ENCODE measurements at regions not wholly inside any gene's neighbourhood (a gene's known extent, or its start where the extent isn't known, plus 50 kb on each side); places are given as distances from the start of the nearest gene placed in this dataset.

DNA sequence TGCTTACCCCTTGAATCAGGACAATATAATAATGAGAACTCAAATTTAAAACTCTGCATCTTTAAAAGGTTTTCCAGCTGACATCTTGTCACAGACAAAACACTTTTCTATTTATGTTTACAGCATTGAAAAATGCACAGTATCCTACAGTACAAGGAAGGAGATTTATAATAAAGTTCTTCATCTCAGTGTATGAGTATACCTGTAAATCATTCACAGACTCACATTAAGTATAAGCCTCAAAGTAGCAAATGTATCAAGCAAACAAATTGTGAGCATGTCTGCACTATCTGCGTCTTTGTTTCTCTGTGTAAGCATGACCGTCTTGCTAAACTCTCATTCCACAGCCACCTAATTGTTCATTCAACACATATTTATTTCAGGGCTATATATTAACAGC, 52.8 kb downstream of the PPP1R2C start:
- in situ Hi-C loops (cut with HindIII; ENCODE audit: low sequenced_read_pairs) = no loop called here
- DNase-seq (ENCODE audit: low spot score) = no peak

DNA sequence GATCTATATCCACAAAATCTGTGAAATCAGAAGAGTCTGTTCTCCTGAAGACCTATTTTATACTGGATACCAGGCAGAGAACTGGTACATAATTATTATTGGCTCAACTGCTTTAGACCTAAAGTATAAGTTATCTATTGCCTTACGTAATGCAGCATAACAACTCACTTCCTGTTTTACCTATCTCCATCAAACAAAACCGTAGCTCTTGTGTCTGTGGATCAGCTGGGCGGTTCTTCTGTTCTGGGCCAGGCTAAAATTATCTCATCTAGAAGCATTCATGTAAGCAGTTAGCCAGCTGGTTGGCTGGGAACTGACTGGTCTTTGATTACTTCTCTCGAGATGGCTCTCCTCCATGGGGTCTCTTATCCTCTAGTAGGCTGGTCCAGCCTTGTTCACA, 57.8 kb downstream of the PPP1R2C start:
- in situ Hi-C loops (cut with HindIII; ENCODE audit: low sequenced_read_pairs) = no loop called here
- DNase-seq (ENCODE audit: low spot score) = no peak

DNA sequence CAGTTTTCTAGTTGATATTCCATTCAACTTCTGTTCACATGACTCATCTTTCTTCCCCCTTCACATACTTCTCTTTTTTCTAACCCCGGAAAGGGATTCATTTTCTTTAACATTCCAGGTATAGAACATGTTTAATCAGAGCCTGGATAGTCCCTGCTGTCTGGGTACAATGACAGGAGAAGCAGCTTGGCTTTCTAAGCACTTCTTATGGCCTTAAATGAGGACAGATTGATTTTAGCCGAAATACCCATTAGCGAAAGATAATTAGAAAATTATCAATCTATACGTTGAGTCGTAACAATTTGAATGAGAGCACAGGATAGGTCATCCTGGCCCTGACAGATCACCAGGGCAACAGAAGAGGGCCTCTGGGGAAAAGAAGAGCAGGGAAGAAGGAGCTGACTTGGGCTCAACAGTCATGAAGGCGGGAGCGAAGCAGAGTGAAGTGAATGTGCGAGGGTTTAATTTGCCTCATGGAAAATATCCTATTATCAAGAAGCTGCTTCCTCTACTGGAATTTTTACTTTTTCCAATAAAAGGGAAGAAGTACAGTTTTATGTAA, 62.2 kb downstream of the PPP1R2C start:
- no peak for DNase-seq (ENCODE audit: low spot score)
- in situ Hi-C loops (cut with HindIII; ENCODE audit: low sequenced_read_pairs) = no loop called here

DNA sequence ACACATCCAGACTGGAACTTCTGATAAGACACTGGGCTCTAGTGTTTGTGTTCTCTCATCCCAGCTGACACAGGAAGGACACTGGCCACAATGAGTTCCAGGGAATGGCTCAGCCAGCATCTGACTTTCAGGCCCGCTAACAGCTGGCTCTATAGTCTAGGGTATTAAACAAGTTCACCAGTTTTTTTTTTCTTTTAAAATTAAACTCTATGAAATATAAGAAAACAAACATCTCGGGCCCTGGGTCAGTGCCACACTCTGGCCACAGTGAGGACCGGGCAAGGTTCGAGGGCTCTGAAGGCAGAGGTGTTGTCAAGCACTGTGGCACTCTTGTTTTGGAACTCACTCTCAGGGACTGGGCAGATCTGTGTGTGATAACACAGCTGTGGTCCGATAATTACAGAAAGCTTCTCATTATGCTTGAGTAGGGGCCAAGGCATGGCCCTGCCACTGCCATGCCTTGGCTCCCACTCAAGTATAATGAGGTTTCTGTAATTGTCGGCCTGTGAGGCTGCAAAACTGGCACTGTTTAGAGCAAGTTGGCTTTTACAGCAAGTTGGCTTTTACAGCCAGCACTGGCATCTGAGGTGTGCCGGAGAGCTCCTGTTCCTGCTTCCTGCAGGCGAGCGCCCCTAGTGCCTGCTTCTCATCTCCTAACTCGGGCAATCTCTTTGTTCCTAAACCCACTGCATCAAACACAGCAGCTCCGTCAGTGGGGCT, 62.8 kb downstream of the PPP1R2C start:
- in situ Hi-C loops (cut with HindIII; ENCODE audit: low sequenced_read_pairs) = no loop called here

DNA sequence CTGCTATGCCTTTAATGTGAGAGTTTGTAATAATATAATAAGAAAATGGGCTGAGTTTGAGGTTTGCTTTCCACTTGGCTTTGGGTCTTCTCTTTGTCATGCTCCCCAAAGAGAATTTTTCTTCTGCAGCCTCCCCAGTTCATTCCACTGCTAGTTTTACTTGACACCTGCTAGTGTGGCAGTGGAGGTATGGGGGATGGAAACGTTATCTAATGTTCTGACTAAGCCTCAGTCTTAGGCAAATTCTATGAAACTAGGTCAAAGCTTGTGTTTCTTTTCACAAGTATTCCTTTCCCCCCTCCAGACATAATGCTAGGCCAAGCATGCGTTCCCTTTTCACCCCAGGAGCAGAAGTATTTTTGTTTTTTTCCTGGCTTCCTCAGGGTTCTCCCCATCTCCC, 67.5 kb downstream of the PPP1R2C start:
- in situ Hi-C loops (cut with HindIII; ENCODE audit: low sequenced_read_pairs) = no loop called here
- no peak for DNase-seq (ENCODE audit: low spot score)

More for the DNA sequence above, 62.8 kb downstream of the PPP1R2C start:
- DNase-seq (ENCODE audit: low spot score) = peak; percentile 51

DNA sequence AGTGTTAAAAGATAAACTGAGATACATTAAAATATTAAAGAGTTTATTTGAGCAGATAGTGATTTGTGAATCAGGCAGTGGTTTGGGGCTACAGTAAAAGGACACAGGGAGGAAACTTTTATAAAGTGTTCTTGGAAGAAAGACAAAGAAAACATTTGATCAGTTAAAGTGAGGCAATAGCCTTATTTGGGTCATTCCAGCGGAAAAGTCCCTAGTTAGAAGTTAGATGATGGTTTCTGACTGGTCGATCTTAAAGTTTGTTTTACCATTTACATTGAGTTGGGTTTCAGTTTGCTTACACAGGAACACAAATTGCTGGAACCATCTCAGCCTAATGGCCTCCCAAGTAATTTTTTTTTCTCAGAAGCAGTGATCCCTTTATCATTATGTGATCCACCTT, 69.7 kb downstream of the PPP1R2C start:
- in situ Hi-C loops (cut with HindIII; ENCODE audit: low sequenced_read_pairs) = no loop called here
- DNase-seq (ENCODE audit: low spot score) = no peak

DNA sequence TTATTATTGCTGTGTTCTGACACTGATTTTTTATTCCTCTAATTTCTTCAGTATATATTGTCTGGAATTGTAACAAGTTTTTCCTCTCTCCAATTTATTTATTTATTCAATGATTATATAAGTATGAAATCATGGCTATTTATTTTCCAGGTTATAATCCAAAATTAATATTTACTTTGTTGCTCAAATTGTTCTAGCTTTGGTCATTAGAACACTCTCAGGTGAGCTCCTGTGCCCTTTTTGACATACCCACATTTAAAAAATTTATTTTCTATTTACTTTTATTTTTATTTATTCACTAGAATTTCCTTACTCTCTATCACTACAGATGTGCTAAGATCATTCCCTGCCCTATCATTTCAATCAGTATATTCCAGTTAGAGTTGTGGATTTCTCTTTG, 70.2 kb downstream of the PPP1R2C start:
- no peak for DNase-seq (ENCODE audit: low spot score)
- in situ Hi-C loops (cut with HindIII; ENCODE audit: low sequenced_read_pairs) = no loop called here

DNA sequence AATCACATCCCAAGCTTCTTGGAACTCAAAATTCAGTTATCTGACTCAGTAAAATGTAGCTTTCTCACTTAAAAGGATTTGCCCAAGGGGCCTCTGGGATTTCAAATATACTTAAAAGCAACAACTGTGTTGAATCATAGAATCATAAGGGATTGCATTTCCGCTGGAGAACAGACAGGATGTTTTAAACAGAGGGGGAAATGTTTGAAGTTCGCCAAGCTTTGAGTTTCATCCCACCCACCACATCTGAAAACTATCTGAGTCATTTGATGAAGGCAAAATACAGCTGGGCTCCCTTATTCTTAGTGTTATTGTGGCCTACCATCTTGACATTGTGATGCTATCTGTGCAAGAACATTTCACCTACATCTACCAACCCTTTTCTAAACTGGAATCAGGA, 73.5 kb downstream of the PPP1R2C start:
- in situ Hi-C loops (cut with HindIII; ENCODE audit: low sequenced_read_pairs) = no loop called here
- no peak for DNase-seq (ENCODE audit: low spot score)

DNA sequence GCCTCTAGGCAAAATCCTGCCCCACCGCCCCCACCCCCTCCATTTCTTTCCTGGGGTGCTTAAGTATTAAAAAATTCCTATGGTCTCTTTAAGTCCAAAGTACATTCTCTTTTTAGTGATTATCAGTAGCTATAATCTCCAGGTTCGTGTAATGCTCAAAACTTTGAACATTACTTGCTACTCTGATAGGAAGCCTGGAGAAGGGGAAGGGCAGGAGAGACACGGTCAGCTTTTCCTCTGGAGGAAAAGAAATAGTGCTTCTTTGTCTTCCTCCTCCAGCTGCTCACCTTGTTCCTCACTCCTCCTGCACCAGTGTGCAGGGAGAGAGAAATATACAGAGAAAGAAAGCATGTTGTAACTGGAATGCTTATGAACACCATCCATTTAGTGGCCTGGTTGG, 80.4 kb downstream of the PPP1R2C start:
- in situ Hi-C loops (cut with HindIII; ENCODE audit: low sequenced_read_pairs) = no loop called here
- no peak for DNase-seq (ENCODE audit: low spot score)

DNA sequence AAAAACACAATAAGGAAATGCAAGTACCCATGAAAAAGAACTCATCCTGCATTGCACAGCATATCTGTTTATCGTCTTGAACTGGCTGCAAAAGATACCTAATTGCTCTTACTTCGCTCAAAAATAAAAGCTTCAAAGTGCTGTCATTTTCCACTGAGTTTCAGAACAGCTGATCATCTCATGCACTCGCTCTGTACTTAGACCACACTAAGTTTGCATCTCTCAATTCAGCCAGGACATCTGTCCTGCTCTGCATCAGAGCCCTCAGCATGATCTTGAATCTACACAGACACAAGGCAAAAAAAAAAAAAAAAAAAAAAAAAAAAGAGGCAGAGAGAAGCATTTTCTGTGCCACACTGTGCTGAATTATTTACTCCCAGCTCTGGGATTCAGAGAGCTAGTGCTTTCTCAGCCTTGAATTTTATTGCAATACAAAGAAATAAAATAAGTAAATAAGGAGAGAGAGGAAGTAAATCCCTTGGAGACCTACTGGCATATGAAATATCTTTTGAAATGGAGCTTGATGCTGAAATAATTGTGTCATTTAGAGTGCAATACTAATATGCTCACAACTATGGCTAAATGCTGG, 81.3 kb downstream of the PPP1R2C start:
- in situ Hi-C loops (cut with HindIII; ENCODE audit: low sequenced_read_pairs) = no loop called here
- DNase-seq (ENCODE audit: low spot score) = no peak

DNA sequence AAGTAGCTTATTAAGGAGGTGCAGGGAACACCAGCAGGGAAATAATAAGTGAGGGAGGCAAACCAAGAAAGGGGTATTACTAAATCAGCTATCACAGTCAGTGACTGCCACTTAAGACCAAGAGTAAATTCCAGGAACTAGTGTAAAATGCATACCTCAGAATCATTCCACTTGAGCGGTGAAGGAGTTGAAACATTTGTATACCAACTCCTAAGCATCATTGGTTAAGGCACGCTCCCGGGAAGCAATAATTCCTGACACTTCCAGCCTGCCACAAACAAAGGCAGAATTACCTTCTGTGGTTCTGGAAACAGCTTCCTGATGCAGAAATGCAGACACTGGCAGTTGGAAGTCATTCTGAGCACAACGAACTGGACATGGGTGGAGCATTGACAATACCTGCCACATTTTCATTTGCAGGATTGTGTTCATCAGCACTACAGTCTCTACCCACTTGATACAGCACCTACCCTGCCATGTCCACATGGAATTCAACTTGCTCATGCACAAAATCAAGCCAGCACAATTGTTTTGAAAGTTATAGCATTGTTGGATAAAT, 82.1 kb downstream of the PPP1R2C start:
- DNase-seq (ENCODE audit: low spot score) = no peak
- in situ Hi-C loops (cut with HindIII; ENCODE audit: low sequenced_read_pairs) = no loop called here

DNA sequence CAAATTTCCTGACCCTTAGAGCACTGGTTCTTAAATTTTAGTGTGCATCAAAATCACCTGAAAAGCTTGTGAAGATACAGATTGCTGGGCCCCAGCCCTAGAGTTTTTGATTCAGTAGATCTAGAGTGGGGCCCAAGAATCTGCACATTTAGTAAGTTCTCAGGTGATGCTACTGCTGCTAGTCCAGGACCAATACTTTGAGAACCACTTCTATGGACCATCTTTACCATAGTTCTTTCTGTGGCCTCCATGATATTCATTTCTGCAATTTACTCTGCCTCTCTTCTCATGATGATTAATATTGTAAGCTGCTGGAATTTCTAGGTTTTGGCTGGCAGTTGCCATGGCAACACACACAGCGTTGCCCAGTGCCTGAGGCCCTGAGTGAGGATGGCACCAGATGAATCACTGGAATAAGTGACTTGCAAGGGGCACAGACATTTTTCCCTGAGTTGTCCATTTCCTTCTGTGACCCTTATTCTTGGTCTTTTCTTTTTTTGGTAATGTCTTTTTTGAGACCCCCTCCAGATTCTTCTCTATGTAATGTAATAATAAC, 83.6 kb downstream of the PPP1R2C start:
- in situ Hi-C loops (cut with HindIII; ENCODE audit: low sequenced_read_pairs) = no loop called here
- no peak for DNase-seq (ENCODE audit: low spot score)

DNA sequence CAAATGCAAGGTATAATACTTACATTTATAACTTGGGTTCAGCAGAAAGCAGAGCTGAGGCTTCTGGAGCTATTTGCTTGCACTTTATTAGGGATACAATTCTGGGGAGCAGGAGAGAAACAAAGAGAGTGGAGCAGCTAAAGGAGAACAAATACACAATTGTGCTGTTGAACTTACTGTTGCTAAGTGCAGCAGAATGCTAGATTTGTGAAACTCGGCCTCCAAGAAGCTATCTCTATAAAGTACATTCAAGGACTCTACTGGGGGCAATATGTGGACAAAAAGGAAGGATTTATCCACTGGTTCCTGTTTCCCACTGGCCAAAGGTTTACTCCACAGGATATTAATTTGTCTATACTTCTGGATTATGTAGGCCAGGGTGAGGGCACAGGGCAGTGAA, 86.8 kb downstream of the PPP1R2C start:
- in situ Hi-C loops (cut with HindIII; ENCODE audit: low sequenced_read_pairs) = no loop called here
- DNase-seq (ENCODE audit: low spot score) = no peak

DNA sequence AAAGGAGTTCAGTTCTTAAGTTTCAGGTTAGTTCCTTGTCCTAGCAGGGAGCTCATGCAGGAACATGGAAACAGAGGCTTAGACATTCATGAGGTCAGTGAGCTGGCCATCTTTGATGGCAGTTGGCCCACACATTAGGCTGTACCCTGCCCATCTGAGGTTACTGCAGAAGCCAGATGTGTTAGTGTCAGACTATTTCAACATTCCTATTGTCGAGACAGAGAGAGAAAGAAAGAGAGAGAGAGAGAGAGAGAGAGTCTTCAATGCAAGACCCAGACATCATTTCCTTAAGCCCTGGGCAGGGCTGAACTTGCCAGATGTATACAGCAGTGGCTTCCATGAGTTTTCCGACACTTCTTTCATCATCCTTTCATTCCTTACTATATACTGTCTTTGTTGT, 91.3 kb downstream of the PPP1R2C start:
- no peak for DNase-seq (ENCODE audit: low spot score)
- in situ Hi-C loops (cut with HindIII; ENCODE audit: low sequenced_read_pairs) = no loop called here

DNA sequence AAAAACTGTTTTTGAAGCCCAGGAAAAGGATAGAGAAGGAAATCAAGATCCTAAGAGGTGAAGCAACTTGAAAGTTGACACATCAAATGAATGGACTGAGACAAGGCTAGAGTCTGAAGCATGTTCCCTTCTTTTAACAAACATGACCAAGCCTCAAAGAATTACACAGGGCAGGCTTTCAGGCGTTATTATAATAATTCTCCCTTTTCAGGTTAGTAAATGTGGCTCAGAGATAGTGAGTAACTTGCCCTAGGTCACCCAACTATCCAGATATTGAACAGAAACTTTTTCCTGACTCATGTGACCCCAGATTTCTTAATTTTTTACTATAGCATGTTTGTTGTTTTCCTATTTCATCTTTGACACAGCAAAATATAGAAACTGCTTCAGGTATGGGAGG, 91.7 kb downstream of the PPP1R2C start:
- DNase-seq (ENCODE audit: low spot score) = no peak
- in situ Hi-C loops (cut with HindIII; ENCODE audit: low sequenced_read_pairs) = no loop called here

DNA sequence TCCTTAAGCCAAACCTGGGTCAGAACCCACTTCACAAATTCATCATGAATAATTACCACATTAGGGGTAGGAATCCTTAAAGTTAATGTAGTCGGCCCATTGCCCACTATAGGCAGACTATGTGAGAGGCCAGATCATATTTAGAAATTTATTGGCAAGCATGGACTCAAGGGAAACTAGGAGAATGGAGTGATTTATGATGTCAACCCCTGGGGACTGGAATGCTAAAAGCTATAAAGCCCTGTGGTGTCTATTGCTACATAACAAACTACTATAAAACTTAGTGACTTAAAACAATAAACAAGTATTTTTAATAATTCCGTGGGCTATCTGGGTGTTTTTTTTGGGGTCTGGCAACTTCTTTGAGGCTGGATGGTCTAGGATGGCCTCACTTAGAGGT, 93.9 kb downstream of the PPP1R2C start:
- DNase-seq (ENCODE audit: low spot score) = no peak
- in situ Hi-C loops (cut with HindIII; ENCODE audit: low sequenced_read_pairs) = no loop called here

DNA sequence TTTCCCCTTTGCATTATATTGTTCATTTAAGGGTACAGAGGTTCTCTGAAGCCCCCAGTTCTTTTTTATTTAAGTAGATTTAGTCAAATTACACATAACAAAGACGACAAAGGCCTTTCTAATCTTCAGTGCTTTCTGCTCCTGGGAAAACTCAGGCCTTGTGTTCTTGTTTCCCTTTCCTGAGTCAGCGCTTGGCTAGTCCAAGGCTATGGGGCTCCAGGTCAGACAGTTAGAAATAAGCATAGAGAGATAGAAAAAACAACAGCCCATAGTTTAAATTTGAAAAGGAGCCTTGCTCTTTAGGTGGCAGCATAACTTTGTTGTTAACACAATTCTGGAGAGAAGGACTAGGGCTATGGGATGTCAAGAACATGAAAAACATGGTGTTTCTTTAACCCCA, 97.3 kb downstream of the PPP1R2C start:
- DNase-seq (ENCODE audit: low spot score) = no peak
- in situ Hi-C loops (cut with HindIII; ENCODE audit: low sequenced_read_pairs) = no loop called here

DNA sequence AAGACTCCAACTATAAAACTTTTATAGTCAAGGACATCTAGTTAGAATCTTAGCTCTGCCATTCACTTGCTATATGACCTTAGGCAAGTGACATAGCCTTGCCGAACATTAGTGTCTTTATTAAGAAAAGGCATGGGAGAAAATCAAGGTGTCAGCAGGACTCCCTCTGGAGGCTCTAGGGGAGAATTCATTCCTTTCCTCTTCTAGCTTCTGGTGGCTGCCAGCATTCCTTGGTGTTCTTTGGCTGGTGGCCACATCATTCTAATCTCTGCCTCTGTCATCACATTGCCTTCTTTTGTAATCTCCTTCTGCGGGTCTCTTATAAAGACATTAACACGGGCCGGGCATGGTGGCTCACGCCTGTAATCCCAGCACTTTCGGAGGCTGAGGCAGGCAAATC, 99.8 kb downstream of the PPP1R2C start:
- DNase-seq (ENCODE audit: low spot score) = no peak

DNA sequence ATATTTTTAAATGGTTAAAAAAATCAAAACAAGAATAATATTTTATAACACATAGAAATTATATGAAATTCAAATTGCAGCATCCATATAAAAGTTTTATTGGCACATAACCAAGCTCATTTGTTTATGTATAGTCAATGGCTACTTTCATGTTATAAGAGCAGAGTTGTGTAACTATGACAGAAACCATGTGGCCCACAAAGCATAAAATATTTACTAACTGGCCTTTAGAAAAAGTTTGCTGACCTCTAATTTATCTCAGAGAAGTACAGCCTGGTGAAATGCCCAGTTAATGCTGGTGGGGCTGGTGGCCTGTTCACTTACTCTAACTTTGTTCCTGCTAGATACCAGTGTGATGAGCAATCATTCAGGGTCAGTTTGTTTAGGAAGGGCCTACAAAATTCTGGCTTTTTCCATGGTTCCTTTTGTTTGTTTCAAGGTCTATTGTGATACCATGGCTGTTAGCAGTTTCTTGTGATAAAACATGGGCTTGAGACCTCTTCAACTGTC, 104.6 kb downstream of the PPP1R2C start:
- in situ Hi-C loops (cut with HindIII; ENCODE audit: low sequenced_read_pairs) = no loop called here
- no peak for DNase-seq (ENCODE audit: low spot score)

More for the DNA sequence above, 99.8 kb downstream of the PPP1R2C start:
- in situ Hi-C loops (cut with HindIII; ENCODE audit: low sequenced_read_pairs) = no loop called here

DNA sequence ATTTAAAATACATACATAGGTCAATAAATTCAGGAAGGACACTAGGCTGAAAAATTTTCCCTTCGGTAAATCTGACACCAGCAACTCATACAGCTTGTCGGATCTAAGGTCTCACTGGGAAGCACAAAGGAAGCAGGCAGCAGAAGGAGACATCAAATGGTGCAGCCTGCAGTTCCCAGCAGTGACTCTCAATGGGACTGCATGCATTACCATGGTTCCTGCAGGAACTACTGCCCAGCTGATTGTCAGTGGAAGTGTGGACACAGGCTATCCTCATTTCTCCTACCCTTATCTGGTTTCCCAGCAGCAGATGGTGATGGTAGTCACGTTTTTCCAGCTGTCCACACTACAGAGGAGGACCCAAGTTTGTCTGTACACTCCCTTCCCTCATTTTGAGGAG, 113.3 kb downstream of the PPP1R2C start:
- in situ Hi-C loops (cut with HindIII; ENCODE audit: low sequenced_read_pairs) = no loop called here
- DNase-seq (ENCODE audit: low spot score) = no peak
